ENCODE measurements at regions not wholly inside any gene's neighbourhood (a gene's known extent, or its start where the extent isn't known, plus 50 kb on each side); places are given as distances from the start of the nearest gene placed in this dataset.

GRCh38 chr4:105014635-105015034 is 132.0 kb upstream of the TET2 start:
- TF ChIP-seq, protein P1, sequence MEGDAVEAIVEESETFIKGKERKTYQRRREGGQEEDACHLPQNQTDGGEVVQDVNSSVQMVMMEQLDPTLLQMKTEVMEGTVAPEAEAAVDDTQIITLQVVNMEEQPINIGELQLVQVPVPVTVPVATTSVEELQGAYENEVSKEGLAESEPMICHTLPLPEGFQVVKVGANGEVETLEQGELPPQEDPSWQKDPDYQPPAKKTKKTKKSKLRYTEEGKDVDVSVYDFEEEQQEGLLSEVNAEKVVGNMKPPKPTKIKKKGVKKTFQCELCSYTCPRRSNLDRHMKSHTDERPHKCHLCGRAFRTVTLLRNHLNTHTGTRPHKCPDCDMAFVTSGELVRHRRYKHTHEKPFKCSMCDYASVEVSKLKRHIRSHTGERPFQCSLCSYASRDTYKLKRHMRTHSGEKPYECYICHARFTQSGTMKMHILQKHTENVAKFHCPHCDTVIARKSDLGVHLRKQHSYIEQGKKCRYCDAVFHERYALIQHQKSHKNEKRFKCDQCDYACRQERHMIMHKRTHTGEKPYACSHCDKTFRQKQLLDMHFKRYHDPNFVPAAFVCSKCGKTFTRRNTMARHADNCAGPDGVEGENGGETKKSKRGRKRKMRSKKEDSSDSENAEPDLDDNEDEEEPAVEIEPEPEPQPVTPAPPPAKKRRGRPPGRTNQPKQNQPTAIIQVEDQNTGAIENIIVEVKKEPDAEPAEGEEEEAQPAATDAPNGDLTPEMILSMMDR (IDR thresholded peaks at IDR 0.05), result no peak
- no peak for TF ChIP-seq POLR2A (IDR thresholded peaks at IDR 0.05)

All from adrenal gland (tissue), 5 donors.